HCT116 (cell line): ENCODE measurements at regions not wholly inside any gene's neighbourhood (a gene's known extent, or its start where the extent isn't known, plus 50 kb on each side); places are given as distances from the start of the nearest gene placed in this dataset.

Source experiments
- ATAC-seq: fragments of 200-7000 bp; cut with Tn5 transposase; 2 replicates; pipeline ENCODE4 v1.9.1; 2020; ENCODE audit warnings: mild to moderate bottlenecking, moderate library complexity
- BruUV-seq: library from RNA; stranded (reverse); fragments of 400-500 nt; replicated peaks from 2 replicates; lab custom pipeline; 2021; lab: Mats Ljungman, UMichigan
- CTCF ChIA-PET: fragments of 300-600 bp; sonication (Branson Sonifier 250); formaldehyde crosslinking; loops from one replicate; lab custom pipeline; 2021; ENCODE audit warnings: antibody characterized with exemption; lab: Charles Lee
- POLR2A ChIA-PET: fragments of 300-600, 350-600 bp; sonication (Branson Sonifier 250); formaldehyde crosslinking; loops from one replicate; lab custom pipeline; 2021; ENCODE audit warnings: antibody characterized with exemption; lab: Charles Lee
- RAD21 ChIA-PET, 2 experiments: fragments of 300-600 bp; sonication (Branson Sonifier 250); formaldehyde crosslinking; loops; one replicate each; lab custom pipeline; 2023; ENCODE audit warnings: low total read pairs in 2 of 2; ENCODE audit not compliant: uncharacterized antibody in 2 of 2, unreplicated experiment in 2 of 2, low non-redundant PET in 1 of 2; lab: Charles Lee
- DNase-seq: peaks from one replicate; pipeline ENCODE4 v3.0.0-alpha.2; 2010; ENCODE audit warnings: low read depth, low spot score
- H2AFZ ChIP-seq: fragments of 200-600 bp; shearing (Covaris generic), sonication (generic); 2 replicates; pipeline ENCODE4 v1.6.1; 2017; ENCODE audit warnings: low read depth, mixed run types, mixed read lengths, antibody characterized with exemption, low read length; ENCODE audit not compliant: poor library complexity, severe bottlenecking
- H3K27ac ChIP-seq: 2 replicates; pipeline ENCODE4 v1.5.1; 2012; ENCODE audit warnings: low read depth, low read length
- H3K27me3 ChIP-seq: fragments of 200-600 bp; sonication (generic); 2 replicates; pipeline ENCODE4 v1.6.1; 2016; ENCODE audit warnings: mixed run types, low read length, mixed read lengths; ENCODE audit not compliant: insufficient read depth
- H3K36me3 ChIP-seq, 2 experiments: fragments of 200-500 bp in 1 of 2; fragments of 200-600 bp in 1 of 2; sonication (Bioruptor generic) in 1 of 2; sonication (generic) in 1 of 2; 2 replicates each; pipeline versions ENCODE4 v1.5.1 to v1.6.1; 2014 to 2016; ENCODE audit warnings: low read length in 2 of 2, inconsistent platforms in 1 of 2, mixed read lengths in 1 of 2, mixed run types in 1 of 2; ENCODE audit not compliant: insufficient read depth in 2 of 2, control insufficient read depth in 1 of 2
- H3K4me1 ChIP-seq, 2 experiments: fragments of 200-600 bp in 1 of 2; sonication (generic) in 1 of 2; 2 replicates each; pipeline versions ENCODE4 v1.5.1 to v1.6.1; 2012 to 2017; ENCODE audit warnings: low read length in 2 of 2, inconsistent platforms in 1 of 2, mild to moderate bottlenecking in 1 of 2, mixed read lengths in 1 of 2, mixed run types in 1 of 2, moderate library complexity in 1 of 2; ENCODE audit not compliant: insufficient read depth in 2 of 2, control insufficient read depth in 1 of 2
- H3K4me2 ChIP-seq: fragments of 200-600 bp; sonication (generic); 2 replicates; pipeline ENCODE4 v1.6.1; 2017; ENCODE audit warnings: mixed run types, low read length, mixed read lengths
- H3K4me3 ChIP-seq, 2 experiments: fragments of 200-600 bp in 1 of 2; sonication (generic) in 1 of 2; replicated peaks in 1 of 2; 2 replicates each; pipeline ENCODE4 v1.5.1; 2011 to 2016; ENCODE audit warnings: low read length in 2 of 2, control low read depth in 1 of 2, low read depth in 1 of 2, mild to moderate bottlenecking in 1 of 2, mixed read lengths in 1 of 2, mixed run types in 1 of 2
- H3K79me2 ChIP-seq: fragments of 200-600 bp; sonication (generic); 2 replicates; pipeline ENCODE4 v1.6.1; 2017; ENCODE audit warnings: mild to moderate bottlenecking, mixed run types, low read length, moderate library complexity, mixed read lengths; ENCODE audit not compliant: insufficient read depth
- H3K9ac ChIP-seq: fragments of 200-600 bp; sonication (generic); 2 replicates; pipeline ENCODE4 v1.6.1; 2016; ENCODE audit warnings: low read length, mixed read lengths
- H3K9me2 ChIP-seq: fragments of 200-600 bp; sonication (generic), shearing (Covaris generic); 2 replicates; pipeline ENCODE4 v1.6.1; 2017; ENCODE audit warnings: mixed run types, mild to moderate bottlenecking, moderate library complexity; ENCODE audit not compliant: insufficient read depth
- H3K9me3 ChIP-seq, 2 experiments: fragments of 200-500 bp in 1 of 2; fragments of 200-600 bp in 1 of 2; sonication (Bioruptor generic) in 1 of 2; sonication (generic) in 1 of 2; 2 replicates each; pipeline ENCODE4 v1.6.1; 2014 to 2017; ENCODE audit warnings: low read length in 2 of 2, mixed read lengths in 2 of 2, inconsistent platforms in 1 of 2, low read depth in 1 of 2, mild to moderate bottlenecking in 1 of 2, mixed run types in 1 of 2, moderate library complexity in 1 of 2; ENCODE audit not compliant: control insufficient read depth in 1 of 2, insufficient read depth in 1 of 2
- H4K20me1 ChIP-seq: fragments of 200-600 bp; sonication (generic), shearing (Covaris generic); 2 replicates; pipeline ENCODE4 v1.6.1; 2017; ENCODE audit warnings: mixed run types, mild to moderate bottlenecking, moderate library complexity; ENCODE audit not compliant: insufficient read depth
- CBX3 ChIP-seq: IDR thresholded peaks from 2 replicates; pipeline ENCODE4 v1.6.1; 2012; ENCODE audit warnings: low read depth
- EGR1 ChIP-seq: IDR thresholded peaks from 2 replicates; pipeline ENCODE4 v1.6.1; 2012; ENCODE audit warnings: low read depth
- ELF1 ChIP-seq: IDR thresholded peaks from 2 replicates; pipeline ENCODE4 v1.6.1; 2012; ENCODE audit warnings: low read depth, borderline replicate concordance
- EZH2phosphoT487 ChIP-seq: fragments of 200-600 bp; IDR thresholded peaks from 2 replicates; pipeline ENCODE4 v1.6.1; 2018; ENCODE audit warnings: antibody characterized with exemption, borderline replicate concordance
- FOSL1 ChIP-seq: IDR thresholded peaks from 2 replicates; pipeline ENCODE4 v1.6.1; 2012; ENCODE audit warnings: low read depth
- JUND ChIP-seq: IDR thresholded peaks from 2 replicates; pipeline ENCODE4 v1.6.1; 2012
- MAX ChIP-seq: IDR thresholded peaks from 2 replicates; pipeline ENCODE4 v1.6.1; 2012
- SIN3A ChIP-seq: IDR thresholded peaks from 2 replicates; pipeline ENCODE4 v1.6.1; 2012; ENCODE audit warnings: low read depth
- SP1 ChIP-seq: IDR thresholded peaks from 2 replicates; pipeline ENCODE4 v1.6.1; 2012; ENCODE audit warnings: low read depth
- SRF ChIP-seq: IDR thresholded peaks from 2 replicates; pipeline ENCODE4 v1.6.1; 2012; ENCODE audit warnings: low read depth
- YY1 ChIP-seq: IDR thresholded peaks from 2 replicates; pipeline ENCODE4 v1.6.1; 2011; ENCODE audit warnings: low read length, low read depth, moderate library complexity, mild to moderate bottlenecking; ENCODE audit not compliant: insufficient replicate concordance; ENCODE audit errors: extremely low read depth
- ZBTB33 ChIP-seq: IDR thresholded peaks from 2 replicates; pipeline ENCODE4 v1.6.1; 2011; ENCODE audit warnings: mild to moderate bottlenecking, low read length, moderate library complexity; ENCODE audit not compliant: insufficient replicate concordance; ENCODE audit errors: extremely low read depth
- intact Hi-C: fragments of 100-400 bp; cut with micrococcal nuclease; formaldehyde crosslinking; loops from 2 replicates; pipeline ENCODE4 v1.10.0; 2022

GRCh38 chr5:85646641-85647040 is 971.1 kb upstream of the COX7C start:
- Histone ChIP-seq H3K36me3 (no peaks in the 10 kb centered on the region), H2AFZ (no peak overlapping the region), H3K4me1 (no peaks in the 10 kb centered on the region), H4K20me1 (no peaks in the 10 kb centered on the region), H3K9me3 (no peaks in the 10 kb centered on the region), H3K4me3 (no peak overlapping the region), H3K4me2 (no peak overlapping the region), H3K27ac (no peak overlapping the region), H3K9me2 (no peaks in the 10 kb centered on the region), H3K27me3 (no peaks in the 10 kb centered on the region), H3K9ac (no peak overlapping the region), H3K79me2 (no peaks in the 10 kb centered on the region)
- ChIA-PET RAD21 (no interaction called here), POLR2A (no interaction called here), CTCF (no interaction called here)
- DNase-seq (no peak), ATAC-seq (no peak)
- no TSS peak for BruUV-seq
- TF ChIP-seq CBX3 (no peak), JUND (no peak), MAX (no peak)
- intact Hi-C loops, result no loop called here

GRCh38 chr5:85647349-85648127 is 970.2 kb upstream of the COX7C start:
- Histone ChIP-seq H3K9me2 (no peaks in the 10 kb centered on the region), H3K27ac (no peak overlapping the region), H2AFZ (no peak overlapping the region), H3K4me3 (no peak overlapping the region), H3K79me2 (no peaks in the 10 kb centered on the region), H3K4me2 (no peak overlapping the region), H3K9ac (no peak overlapping the region), H3K4me1 (no peaks in the 10 kb centered on the region), H3K36me3 (no peaks in the 10 kb centered on the region), H3K9me3 (no peaks in the 10 kb centered on the region), H4K20me1 (no peaks in the 10 kb centered on the region), H3K27me3 (no peaks in the 10 kb centered on the region)
- POLR2A ChIA-PET, result no interaction called here
- BruUV-seq, result no TSS peak
- TF ChIP-seq FOSL1 (no peak), ZBTB33 (no peak), SRF (no peak), SP1 (no peak), EZH2phosphoT487 (no peak), EGR1 (no peak), MAX (no peak), ELF1 (no peak), CBX3 (no peak), YY1 (no peak), SIN3A (no peak)
- CTCF ChIA-PET, result no interaction called here
- RAD21 ChIA-PET, result no interaction called here
- ATAC-seq (no peak), DNase-seq (no peak)
- intact Hi-C loops, result no loop called here
